Naive B cell (primary cell): ENCODE measurements at regions not wholly inside any gene's neighbourhood (a gene's known extent, or its start where the extent isn't known, plus 50 kb on each side); places are given as distances from the start of the nearest gene placed in this dataset.
"Not testable (repeated sequence)": the region's sequence is repeated elsewhere in the genome, so short reads cannot be mapped to it uniquely, and the experiment has no call there.

Experiments
- ATAC-seq, 2 donors: fragments of 150-1000 bp; cut with Tn5 transposase; 2 replicates each; pipeline ENCODE4 v1.10.0; 2021; ENCODE audit warnings: low read depth in 2 of 2, mild to moderate bottlenecking in 2 of 2, moderate library complexity in 2 of 2
- DNase-seq: peaks from one replicate; pipeline ENCODE4 v3.0.0; 2022
- H3K27ac Mint-ChIP-seq, 6 donors: one replicate each; pipeline ENCODE4 v1.8.0; 2020 to 2022; ENCODE audit warnings: mild to moderate bottlenecking in 6 of 6, mixed read lengths in 6 of 6, moderate library complexity in 5 of 6, inconsistent platforms in 2 of 6
- H3K27me3 Mint-ChIP-seq, 3 donors: one replicate each; pipeline ENCODE4 v1.8.0; 2021 to 2022; ENCODE audit warnings: mixed read lengths in 3 of 3, mild to moderate bottlenecking in 1 of 3
- H3K36me3 Mint-ChIP-seq, 2 donors: one replicate each; pipeline ENCODE4 v1.8.0; 2020 to 2022; ENCODE audit warnings: mixed read lengths in 2 of 2, inconsistent platforms in 1 of 2, mild to moderate bottlenecking in 1 of 2
- H3K4me1 Mint-ChIP-seq, 3 donors: one replicate each; pipeline ENCODE4 v1.8.0; 2020 to 2022; ENCODE audit warnings: mixed read lengths in 3 of 3, inconsistent platforms in 1 of 3, mild to moderate bottlenecking in 1 of 3, moderate library complexity in 1 of 3
- H3K4me3 Mint-ChIP-seq, 8 donors: one replicate each; pipeline ENCODE4 v1.8.0; 2020 to 2022; ENCODE audit warnings: mild to moderate bottlenecking in 8 of 8, mixed read lengths in 8 of 8, moderate library complexity in 8 of 8, inconsistent platforms in 2 of 8
- H3K9me3 Mint-ChIP-seq, 7 donors: one replicate each; pipeline ENCODE4 v1.8.0; 2020 to 2022; ENCODE audit warnings: mixed read lengths in 7 of 7, mild to moderate bottlenecking in 5 of 7, inconsistent platforms in 2 of 7, moderate library complexity in 1 of 7

- DNase-seq (no peak), ATAC-seq (no peak)
- no peak overlapping the region for H3K27ac Mint-ChIP-seq
- H3K9me3 Mint-ChIP-seq: peaks cover 0 to 11% (median 9%) of the 10 kb centered on the region in 7 donors
- no peaks in the 10 kb centered on the region for H3K4me1 Mint-ChIP-seq
- H3K27me3 Mint-ChIP-seq: peaks cover 8 to 27% (median 12%) of the 10 kb centered on the region in 3 donors
- H3K36me3 Mint-ChIP-seq: peaks cover 0 to 4% of the 10 kb centered on the region in 2 donors
- H3K4me3 Mint-ChIP-seq: peak overlapping the region in 1 of 8 donors; percentile 30
These were observed 273.0 kb upstream of the PREP start for GRCh38 chr6:105675715-105676397.

- DNase-seq, H3K36me3 Mint-ChIP-seq, H3K4me1 Mint-ChIP-seq, H3K4me3 Mint-ChIP-seq, ATAC-seq: not testable (repeated sequence)
- Mint-ChIP-seq H3K27me3 (peaks cover 22 to 30% (median 27%) of the 10 kb centered on the region in 3 donors), H3K27ac (peak overlapping the region in 1 of 6 donors; percentile 28), H3K9me3 (peaks cover 0 to 14% (median 8%) of the 10 kb centered on the region in 7 donors)
These were observed 270.1 kb upstream of the PREP start for GRCh38 chr6:105672856-105673538.

DNA sequence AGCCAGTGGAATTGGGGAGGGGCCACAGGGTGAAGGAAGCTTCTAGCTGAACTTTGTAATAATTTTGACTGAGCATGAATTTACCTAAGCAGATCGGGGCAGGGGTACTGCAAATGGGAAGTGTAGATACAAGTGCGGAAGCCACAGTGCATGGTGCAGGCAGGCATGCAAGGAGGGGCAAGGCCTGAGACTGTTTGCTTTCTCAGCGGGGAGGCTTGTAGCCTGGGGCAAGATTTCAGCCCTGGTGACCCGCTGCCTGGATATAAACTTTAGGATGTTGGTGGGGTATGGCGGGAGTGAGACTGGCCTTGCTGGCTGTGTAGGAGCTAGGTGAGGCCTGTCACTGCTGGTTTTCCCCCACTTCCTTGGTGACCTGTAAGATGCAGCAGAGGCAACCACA is 266.4 kb upstream of the PREP start:
- Mint-ChIP-seq H3K27ac (no peak overlapping the region), H3K4me1 (no peaks in the 10 kb centered on the region), H3K9me3 (peaks cover 3 to 13% (median 9%) of the 10 kb centered on the region in 7 donors), H3K4me3 (no peak overlapping the region), H3K27me3 (peaks cover 31 to 45% (median 33%) of the 10 kb centered on the region in 3 donors), H3K36me3 (peaks cover 4 to 8% of the 10 kb centered on the region in 2 donors)
- DNase-seq (no peak), ATAC-seq (no peak)

DNA sequence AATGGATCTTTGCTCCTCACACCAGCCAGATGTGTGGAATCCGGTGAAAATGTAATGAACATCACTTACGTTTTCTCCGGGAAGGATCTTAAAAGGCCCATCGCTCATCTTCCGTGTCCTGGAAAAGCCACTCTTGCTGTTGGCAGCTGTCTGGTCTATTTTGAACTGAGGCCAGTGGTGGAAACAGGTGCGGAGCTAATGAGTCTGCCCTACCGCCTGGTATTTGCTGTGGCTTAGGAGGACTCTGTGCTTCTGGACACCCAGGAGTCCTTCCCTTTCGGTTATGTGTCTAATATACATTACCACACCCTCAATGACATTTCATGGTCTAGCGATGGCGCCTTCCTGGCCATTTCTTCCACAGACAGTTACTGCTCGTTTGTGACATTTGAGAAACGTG is 264.2 kb upstream of the PREP start:
- Mint-ChIP-seq H3K4me3 (no peak overlapping the region), H3K4me1 (no peaks in the 10 kb centered on the region), H3K27me3 (peaks cover 27 to 56% (median 29%) of the 10 kb centered on the region in 3 donors), H3K36me3 (peaks cover 0 to 8% of the 10 kb centered on the region in 2 donors), H3K9me3 (peaks cover 3 to 17% (median 8%) of the 10 kb centered on the region in 7 donors), H3K27ac (no peak overlapping the region)
- no peak for DNase-seq
- no peak for ATAC-seq

DNA sequence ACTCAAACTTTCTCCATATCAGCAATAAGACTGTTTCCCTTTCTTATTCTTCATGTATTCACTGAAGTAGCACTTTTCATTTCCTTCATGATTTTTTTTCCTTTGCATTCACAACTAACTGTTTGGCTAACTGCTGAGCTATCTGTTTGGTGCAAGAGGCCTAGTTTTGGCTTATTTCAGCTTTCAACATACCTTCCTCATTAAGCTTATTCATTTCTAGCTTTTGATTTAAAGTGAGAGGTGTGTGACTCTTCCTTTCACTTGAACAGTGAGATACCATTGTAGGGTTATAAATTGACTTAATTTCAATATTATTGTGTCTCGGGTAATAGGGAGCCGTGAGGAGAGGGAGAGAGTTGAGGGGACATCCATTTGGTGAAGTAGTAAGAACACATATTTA is 262.0 kb upstream of the PREP start:
- Mint-ChIP-seq H3K36me3 (peaks cover 0 to 8% of the 10 kb centered on the region in 2 donors), H3K27ac (no peak overlapping the region), H3K4me3 (no peak overlapping the region), H3K9me3 (peaks cover 0 to 13% (median 3%) of the 10 kb centered on the region in 7 donors), H3K4me1 (no peaks in the 10 kb centered on the region), H3K27me3 (peaks cover 23 to 56% (median 23%) of the 10 kb centered on the region in 3 donors)
- no peak for DNase-seq
- ATAC-seq: no peak

- no peaks in the 10 kb centered on the region for H3K36me3 Mint-ChIP-seq
- H3K4me3 Mint-ChIP-seq: no peak overlapping the region
- no peaks in the 10 kb centered on the region for H3K4me1 Mint-ChIP-seq
- DNase-seq (no peak), ATAC-seq (no peak)
- H3K27ac Mint-ChIP-seq: no peak overlapping the region
- no peaks in the 10 kb centered on the region for H3K9me3 Mint-ChIP-seq
- H3K27me3 Mint-ChIP-seq: peaks cover 33 to 45% (median 35%) of the 10 kb centered on the region in 3 donors
These were observed 249.1 kb upstream of the PREP start for GRCh38 chr6:105651969-105652368.

- no peaks in the 10 kb centered on the region for H3K4me1 Mint-ChIP-seq
These were observed 247.5 kb upstream of the PREP start for GRCh38 chr6:105650347-105650746.

DNA sequence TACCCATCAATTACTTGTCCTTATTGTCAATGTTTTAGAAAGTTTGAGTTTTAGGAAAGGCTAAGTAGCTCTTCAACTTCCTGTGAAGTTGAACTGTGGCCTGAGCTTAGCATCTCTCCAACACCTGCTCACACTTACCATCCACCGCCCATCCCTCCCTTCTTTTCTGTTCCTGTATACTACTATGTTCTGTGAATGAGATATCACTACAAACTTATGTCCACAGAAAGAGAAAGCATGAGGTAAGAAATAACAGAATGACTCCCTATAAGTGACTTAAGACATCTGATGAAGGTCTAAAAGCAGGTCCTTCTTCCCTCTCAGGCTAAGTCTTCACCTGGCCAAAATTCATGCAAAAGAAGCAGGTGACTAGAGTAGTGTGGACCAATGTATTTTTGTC is 246.3 kb upstream of the PREP start:
- H3K9me3 Mint-ChIP-seq: no peaks in the 10 kb centered on the region
- peaks cover 16 to 36% (median 21%) of the 10 kb centered on the region in 3 donors for H3K27me3 Mint-ChIP-seq
- H3K4me1 Mint-ChIP-seq: no peaks in the 10 kb centered on the region
- no peak for ATAC-seq
- no peaks in the 10 kb centered on the region for H3K36me3 Mint-ChIP-seq
- no peak overlapping the region for H3K4me3 Mint-ChIP-seq
- no peak overlapping the region for H3K27ac Mint-ChIP-seq
- DNase-seq: no peak

More at GRCh38 chr6:105650347-105650746, 247.5 kb upstream of the PREP start:
- DNase-seq (no peak), ATAC-seq (no peak)
- peaks cover 23 to 43% (median 24%) of the 10 kb centered on the region in 3 donors for H3K27me3 Mint-ChIP-seq
- H3K9me3 Mint-ChIP-seq: no peaks in the 10 kb centered on the region
- H3K27ac Mint-ChIP-seq: no peak overlapping the region
- no peaks in the 10 kb centered on the region for H3K36me3 Mint-ChIP-seq
- H3K4me3 Mint-ChIP-seq: no peak overlapping the region

DNA sequence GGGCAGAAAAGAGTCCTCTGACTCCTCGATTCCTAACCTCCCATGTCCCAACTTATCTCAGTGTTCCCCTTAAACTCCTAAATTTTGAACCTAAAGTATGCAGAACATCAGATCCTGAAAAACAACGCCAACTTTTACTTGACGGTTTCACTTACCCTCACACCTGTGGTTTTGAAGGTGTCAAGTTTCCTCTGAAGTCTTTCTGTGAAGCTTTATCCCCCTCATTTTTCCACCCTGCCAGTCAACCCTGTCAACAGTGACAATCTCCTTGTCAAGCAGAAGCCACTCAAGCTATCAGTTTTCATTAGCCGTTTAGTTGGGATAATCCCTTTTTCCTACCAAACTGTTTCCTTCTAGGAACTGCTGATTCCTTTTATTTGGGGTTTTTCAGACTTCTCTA is 245.4 kb upstream of the PREP start:
- Mint-ChIP-seq H3K4me3 (no peak overlapping the region), H3K27me3 (peaks cover 14 to 36% (median 16%) of the 10 kb centered on the region in 3 donors), H3K4me1 (no peaks in the 10 kb centered on the region), H3K36me3 (no peaks in the 10 kb centered on the region), H3K9me3 (no peaks in the 10 kb centered on the region), H3K27ac (no peak overlapping the region)
- no peak for ATAC-seq
- DNase-seq: no peak

- no peak for DNase-seq
- ATAC-seq: no peak
- no peak overlapping the region for H3K27ac Mint-ChIP-seq
- no peaks in the 10 kb centered on the region for H3K4me1 Mint-ChIP-seq
- H3K36me3 Mint-ChIP-seq: no peaks in the 10 kb centered on the region
- no peak overlapping the region for H3K4me3 Mint-ChIP-seq
- H3K27me3 Mint-ChIP-seq: peaks cover 16 to 36% (median 18%) of the 10 kb centered on the region in 3 donors
- H3K9me3 Mint-ChIP-seq: no peaks in the 10 kb centered on the region
These were observed 243.5 kb upstream of the PREP start for GRCh38 chr6:105646391-105646867.

DNA sequence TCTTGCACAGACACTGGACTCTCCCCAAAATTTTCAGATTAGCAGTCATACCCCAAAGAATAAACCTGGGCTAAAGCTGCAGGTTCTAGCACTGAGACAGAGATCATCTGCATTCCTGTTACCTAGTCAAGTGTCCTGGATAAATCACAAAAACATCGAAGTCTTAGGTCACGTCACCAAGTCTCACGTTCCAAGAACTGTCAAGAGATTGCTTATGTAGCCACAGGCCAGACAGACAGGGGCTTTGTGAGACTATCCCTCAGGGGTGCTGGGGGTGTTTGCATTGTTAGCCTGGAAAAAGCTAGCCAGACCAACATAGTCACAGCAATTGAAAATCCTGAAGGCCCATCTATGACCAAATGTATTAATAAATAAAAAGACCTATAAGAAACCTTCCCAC is 243.1 kb upstream of the PREP start:
- no peaks in the 10 kb centered on the region for H3K4me1 Mint-ChIP-seq
- no peak overlapping the region for H3K4me3 Mint-ChIP-seq
- DNase-seq (no peak), ATAC-seq (no peak)
- H3K36me3 Mint-ChIP-seq: no peaks in the 10 kb centered on the region
- no peaks in the 10 kb centered on the region for H3K9me3 Mint-ChIP-seq
- peaks cover 18 to 36% (median 18%) of the 10 kb centered on the region in 3 donors for H3K27me3 Mint-ChIP-seq
- no peak overlapping the region for H3K27ac Mint-ChIP-seq

DNA sequence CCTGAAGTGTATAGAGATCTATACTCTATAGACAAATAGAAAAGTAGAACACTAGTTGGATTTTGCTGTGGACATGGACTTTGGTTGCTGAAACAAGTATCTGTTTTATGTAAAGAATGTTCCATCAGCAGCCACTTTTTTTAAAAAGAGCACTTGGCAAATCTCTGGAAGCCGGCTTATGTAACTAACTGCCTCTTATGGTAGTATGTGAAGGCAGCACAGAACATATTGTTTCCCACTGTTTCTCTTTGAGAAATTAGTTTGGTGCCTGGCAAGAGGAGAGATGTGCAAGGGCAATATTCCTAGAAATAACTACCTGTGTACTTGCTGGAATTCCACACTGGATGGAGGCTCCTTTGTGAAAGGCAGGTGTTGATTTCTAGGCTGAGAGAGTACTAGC is 242.3 kb upstream of the PREP start:
- no peak for ATAC-seq
- Mint-ChIP-seq H3K36me3 (no peaks in the 10 kb centered on the region), H3K27ac (no peak overlapping the region), H3K4me3 (no peak overlapping the region), H3K4me1 (no peaks in the 10 kb centered on the region), H3K27me3 (peaks cover 18 to 33% (median 26%) of the 10 kb centered on the region in 3 donors), H3K9me3 (no peaks in the 10 kb centered on the region)
- no peak for DNase-seq

GRCh38 chr6:105644691-105645090 is 241.8 kb upstream of the PREP start:
- Mint-ChIP-seq H3K27me3 (peaks cover 18 to 31% (median 26%) of the 10 kb centered on the region in 3 donors), H3K4me3 (no peak overlapping the region), H3K27ac (no peak overlapping the region), H3K9me3 (no peaks in the 10 kb centered on the region), H3K4me1 (no peaks in the 10 kb centered on the region), H3K36me3 (no peaks in the 10 kb centered on the region)
- ATAC-seq: no peak
- DNase-seq: no peak

DNA sequence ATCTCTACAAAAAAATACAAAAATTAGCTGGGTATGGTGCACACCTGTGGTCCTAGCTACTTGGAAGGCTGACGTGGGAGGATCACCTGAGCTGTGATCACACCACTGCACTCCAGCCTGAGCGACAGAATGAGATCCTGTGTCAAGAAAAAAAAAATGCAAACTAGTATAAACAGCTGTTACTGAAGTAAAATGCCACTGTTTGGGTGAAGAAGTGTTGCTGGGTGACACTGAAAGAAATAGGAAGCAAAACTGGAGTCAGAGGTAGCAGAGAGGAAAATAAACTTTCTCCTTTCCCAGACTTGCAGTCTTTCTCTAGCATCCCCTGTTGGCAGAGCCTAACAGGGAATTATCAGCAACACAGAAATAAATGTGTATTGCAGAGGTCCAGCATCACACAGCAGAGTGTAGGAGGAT is 241.2 kb upstream of the PREP start:
- Mint-ChIP-seq H3K36me3 (no peaks in the 10 kb centered on the region), H3K27me3 (peaks cover 13 to 28% (median 26%) of the 10 kb centered on the region in 3 donors), H3K27ac (no peak overlapping the region), H3K9me3 (no peaks in the 10 kb centered on the region), H3K4me3 (no peak overlapping the region), H3K4me1 (no peaks in the 10 kb centered on the region)
- DNase-seq (no peak), ATAC-seq (peak in 1 of 2 donors; percentile 23)
